GM19468 (cell line): ENCODE measurements at regions not wholly inside any gene's neighbourhood (a gene's known extent, or its start where the extent isn't known, plus 50 kb on each side); places are given as distances from the start of the nearest gene placed in this dataset.

Experiments used
- ATAC-seq: cut with Tn5 transposase; IDR thresholded peaks from one replicate; pipeline ENCODE4 v1.9.1; 2021; ENCODE audit warnings: mild to moderate bottlenecking, moderate library complexity, moderate number of reproducible peaks; ENCODE audit not compliant: unreplicated experiment; ENCODE audit errors: extremely low read depth

- ATAC-seq = no peak
These were observed 258.2 kb upstream of the RAB6C start for GRCh38 chr2:129721236-129721635.

- no peak for ATAC-seq
These were observed 257.6 kb upstream of the RAB6C start for GRCh38 chr2:129721846-129722245.

DNA sequence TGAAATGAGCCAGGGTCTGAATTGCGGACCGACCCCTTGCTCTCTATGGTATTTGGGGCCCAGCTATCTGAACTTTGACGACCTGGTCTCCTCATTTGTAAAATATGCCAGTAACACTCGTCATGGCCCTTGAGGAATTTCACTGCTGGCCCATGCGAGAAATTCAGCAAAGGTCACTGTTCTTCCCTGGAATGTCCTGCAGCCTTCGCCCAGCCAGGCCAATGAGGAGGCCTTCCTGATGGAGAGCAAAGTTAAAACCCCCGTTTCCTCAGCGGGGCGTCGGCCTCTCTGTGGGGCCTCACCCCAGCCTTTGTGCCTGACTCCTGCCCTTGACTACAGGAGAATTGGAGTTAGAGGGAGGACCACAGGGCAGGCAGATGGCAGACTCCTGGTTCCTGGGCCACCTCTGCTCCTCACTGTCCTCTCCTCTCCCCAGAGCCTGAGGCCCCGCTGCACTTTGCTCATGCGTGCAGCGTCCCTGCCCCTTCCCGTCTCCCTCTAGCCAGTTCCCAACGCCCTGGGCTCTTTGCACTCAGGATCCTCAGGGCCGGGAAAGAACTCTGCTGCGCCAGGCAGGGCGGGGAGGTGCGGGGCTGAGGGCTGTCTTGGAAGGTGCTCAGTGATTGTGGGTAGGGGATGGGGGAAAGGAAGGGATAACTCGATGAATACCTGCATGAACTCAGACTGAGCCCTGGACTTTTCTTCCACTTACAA, 257.0 kb upstream of the RAB6C start:
- no peak for ATAC-seq

DNA sequence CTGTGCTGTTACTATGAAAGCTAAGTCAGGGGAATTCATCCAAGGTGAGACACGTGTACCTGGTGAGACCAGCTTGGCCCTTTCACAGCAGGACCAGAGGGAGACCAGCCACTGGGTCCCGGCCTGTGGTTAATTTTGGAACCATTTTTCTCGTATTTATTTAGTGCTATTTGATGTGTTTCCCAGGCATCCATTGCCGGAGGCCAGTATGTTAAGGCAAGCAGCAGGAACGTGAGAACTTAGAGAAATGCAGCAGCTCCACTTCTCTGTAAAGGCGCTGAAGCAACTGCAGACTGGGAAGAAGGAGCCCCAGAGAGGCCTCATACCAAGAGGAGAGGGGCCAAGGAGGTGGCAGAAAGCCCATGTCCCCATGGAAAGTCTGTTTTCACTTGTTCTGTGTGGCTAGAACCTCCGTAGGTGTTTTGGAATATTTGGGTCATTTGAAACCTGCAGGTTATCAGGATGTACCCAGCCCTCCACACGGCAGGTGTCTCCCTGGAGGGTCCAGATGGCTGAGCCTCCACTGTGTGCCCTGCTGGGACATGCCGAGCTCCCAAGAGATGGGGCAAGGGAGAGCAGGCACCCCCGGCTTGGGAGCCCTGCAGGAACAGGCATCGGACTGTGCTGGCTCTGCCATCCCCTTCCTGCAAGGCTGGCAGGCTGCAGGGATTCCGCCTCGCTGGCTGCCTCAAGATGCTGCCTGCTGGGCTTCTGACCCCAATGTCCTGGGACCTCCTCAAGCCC, 256.0 kb upstream of the RAB6C start:
- ATAC-seq = no peak

DNA sequence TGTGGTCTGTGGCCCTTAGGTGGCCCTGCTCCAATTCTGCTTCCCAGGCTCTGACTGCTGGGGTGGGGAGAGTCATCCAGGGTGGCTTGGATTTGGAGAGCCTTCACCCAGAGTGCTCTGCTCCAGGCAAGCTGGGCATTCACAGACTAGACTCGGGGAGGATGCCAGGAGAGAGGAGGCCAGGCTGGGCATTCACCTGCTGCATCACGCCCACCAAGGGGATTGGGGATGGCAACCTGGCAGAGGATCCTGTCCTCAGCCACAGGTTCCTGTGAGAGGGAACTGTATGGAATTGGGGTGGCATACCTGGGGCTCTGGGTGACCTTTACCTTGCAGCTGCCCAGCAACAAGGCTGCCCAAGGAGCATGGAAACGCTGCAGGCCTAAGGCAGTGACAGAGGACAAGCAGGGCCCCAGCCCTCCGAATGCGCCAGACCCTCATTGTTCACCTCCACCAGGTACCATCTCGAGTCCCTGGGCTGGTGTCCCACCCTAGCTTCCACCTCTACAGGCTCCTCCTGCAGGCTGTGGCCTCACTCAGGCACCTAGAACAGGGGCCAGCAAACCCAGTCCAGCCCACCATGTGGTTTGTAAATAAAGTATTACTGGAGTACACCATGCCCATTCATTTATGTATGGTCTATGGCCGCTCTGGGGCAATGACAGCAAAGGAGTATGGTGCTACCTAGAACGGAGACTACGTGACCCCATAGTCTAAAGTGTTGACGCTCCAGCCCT, 255.3 kb upstream of the RAB6C start:
- no peak for ATAC-seq

DNA sequence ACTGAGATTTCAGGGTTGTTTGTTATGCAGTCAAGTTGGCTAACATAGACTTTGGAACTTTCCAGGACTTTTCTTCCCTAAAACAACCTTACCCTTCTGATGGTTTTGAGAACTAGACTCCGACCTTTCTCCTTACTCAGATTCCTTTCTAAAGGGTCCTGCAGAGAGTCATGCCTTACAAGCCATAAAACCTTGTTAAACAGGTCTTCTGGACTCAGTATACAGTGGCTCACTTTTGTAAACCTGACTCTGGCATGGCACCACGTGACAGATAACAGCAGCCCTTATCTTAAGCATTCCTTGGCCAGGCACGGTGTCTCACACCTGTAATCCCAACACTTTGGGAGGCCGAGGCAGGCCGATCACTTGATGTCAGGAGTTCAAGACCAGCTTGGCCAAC, 253.2 kb upstream of the RAB6C start:
- no peak for ATAC-seq

DNA sequence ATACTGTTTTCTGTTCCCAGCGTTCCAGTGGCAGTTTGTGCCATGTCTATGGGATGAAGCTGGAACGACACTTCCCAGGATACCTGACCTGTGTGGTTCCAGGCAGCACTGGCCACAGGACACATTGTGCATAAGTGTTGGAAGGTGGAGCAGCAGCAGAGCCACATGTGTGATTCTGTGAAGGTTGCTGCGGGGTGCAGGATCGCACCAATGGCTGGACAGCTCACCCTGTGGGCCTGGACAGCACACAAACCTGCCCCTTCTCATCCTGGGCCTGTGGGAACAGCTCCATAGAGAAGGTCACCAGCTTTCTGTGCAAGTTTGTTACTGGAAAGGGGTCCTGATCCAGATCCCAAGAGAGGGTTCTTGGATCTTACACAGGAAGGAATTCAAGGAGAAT, 252.2 kb upstream of the RAB6C start:
- no peak for ATAC-seq

DNA sequence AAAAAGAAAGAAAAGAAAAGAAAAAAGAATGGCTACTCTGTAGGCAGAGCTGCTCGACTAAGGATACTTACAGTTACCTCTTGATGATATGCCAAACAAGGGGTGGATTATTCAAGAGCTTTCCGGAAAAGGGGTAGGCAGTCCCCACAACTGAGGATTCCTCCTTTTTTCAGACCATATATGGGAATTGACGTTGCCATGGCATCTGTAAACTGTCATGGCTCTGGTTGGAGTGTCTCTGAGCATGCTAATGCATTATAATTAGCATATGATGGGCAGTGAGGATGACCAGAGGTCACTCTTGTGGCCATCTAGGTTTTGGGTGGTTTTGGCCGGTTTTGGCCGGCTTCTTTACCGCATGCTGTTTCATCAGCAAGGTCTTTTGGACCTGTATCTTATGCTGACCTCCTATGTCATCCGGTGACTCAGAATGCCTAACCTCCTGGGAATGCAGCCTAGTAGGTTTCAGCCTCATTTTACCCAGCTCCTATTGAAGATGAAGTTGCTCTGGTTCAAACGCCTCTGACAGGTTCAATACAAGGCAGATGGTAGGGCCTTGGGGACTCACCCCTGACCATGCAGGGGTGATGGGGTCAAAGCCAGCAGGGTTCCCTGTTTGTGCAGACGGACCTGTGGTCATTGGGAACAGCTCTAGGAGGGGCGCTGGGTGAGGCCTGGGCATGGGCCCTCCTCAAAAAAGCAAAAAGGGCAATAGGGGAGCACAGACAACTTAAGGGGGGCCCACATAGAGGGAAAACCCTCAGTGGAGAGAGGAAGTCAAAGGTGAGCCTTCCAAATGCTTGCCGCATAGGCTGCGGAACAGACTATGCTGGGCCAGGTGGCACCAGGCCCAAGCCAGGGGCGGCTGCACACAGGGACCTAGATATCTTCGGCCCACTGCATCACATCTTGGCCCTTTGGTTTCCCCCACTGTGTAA, 251.2 kb upstream of the RAB6C start:
- ATAC-seq = no peak

GRCh38 chr2:129729011-129729410, 250.5 kb upstream of the RAB6C start:
- ATAC-seq = no peak

DNA sequence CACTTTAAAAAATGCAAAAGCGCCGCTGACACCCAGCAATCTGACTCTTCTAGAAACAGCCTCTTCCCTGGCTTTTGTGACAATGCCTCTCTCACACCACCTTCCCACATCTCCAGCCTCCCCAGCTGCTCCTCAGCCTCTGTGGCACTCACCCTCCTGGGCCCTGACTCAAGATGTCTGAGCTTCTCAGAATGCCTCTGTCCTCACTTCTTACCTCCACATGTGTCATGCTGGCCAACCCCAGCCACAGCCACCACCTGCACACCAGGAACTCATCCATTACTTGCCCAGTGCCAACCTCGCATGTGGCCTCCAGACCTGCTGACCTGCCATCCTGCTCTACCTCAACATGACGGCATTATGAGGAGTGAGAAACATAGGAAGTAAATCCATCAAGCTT, 249.8 kb upstream of the RAB6C start:
- ATAC-seq = no peak

GRCh38 chr2:129730979-129731378, 248.5 kb upstream of the RAB6C start:
- ATAC-seq = no peak

- ATAC-seq = no peak
These were observed 247.4 kb upstream of the RAB6C start for GRCh38 chr2:129731907-129732629.

- no peak for ATAC-seq
These were observed 246.8 kb upstream of the RAB6C start for GRCh38 chr2:129732630-129733026.

- no peak for ATAC-seq
These were observed 246.4 kb upstream of the RAB6C start for GRCh38 chr2:129733041-129733440.

- ATAC-seq = no peak
These were observed 245.9 kb upstream of the RAB6C start for GRCh38 chr2:129733579-129733978.

DNA sequence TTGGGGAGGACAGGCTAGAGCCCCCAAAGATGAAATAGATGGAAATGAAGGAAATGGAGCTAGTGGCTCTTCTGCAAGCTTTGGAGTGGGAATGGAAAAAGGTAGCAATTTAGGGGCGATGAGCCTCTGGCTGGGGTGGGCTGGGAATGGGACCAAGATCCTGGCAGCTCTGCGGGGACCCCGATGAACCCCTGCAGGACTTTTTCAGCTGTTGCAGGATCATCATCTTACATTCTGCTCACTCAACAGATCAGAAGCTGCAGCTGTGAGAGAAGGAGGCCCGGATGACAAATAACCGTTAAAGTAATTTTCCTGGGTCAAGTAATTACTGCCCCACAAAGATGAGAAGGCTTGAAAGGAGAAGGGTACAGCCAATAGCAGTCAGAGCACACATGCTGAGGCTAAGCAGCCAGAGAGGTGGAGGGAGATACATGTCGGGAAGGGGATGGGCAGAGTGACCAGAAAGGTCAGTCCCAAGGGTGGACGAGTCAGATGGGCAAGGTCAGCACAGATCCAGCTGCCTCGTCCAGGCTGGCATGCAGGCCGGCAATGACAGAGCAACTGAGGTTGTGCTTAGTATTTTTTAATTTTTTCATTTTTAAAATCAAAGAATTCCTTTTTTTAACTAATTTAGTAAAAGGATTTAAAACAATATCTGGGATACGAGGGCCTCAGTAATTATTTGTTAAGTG, 245.0 kb upstream of the RAB6C start:
- ATAC-seq = no peak

GRCh38 chr2:129735576-129735975, 243.9 kb upstream of the RAB6C start:
- ATAC-seq = no peak

- no peak for ATAC-seq
These were observed 241.6 kb upstream of the RAB6C start for GRCh38 chr2:129737660-129738527.
